Endothelial cell of umbilical vein (primary cell): ENCODE measurements at regions not wholly inside any gene's neighbourhood (a gene's known extent, or its start where the extent isn't known, plus 50 kb on each side); places are given as distances from the start of the nearest gene placed in this dataset.

Experiments
- BruUV-seq: library from RNA; stranded (reverse); fragments of 400-500 nt; replicated peaks from 2 replicates; lab custom pipeline; 2021; lab: Mats Ljungman, UMichigan
- CTCF ChIA-PET: fragments of 300-600, 350-600 bp; sonication (Branson Sonifier 250); formaldehyde crosslinking; loops from one replicate; lab custom pipeline; 2021; ENCODE audit warnings: antibody characterized with exemption, inconsistent platforms; lab: Charles Lee
- POLR2A ChIA-PET: fragments of 300-600, 350-600 bp; sonication (Branson Sonifier 250); formaldehyde crosslinking; loops from one replicate; lab custom pipeline; 2021; ENCODE audit warnings: antibody characterized with exemption, inconsistent platforms; lab: Charles Lee
- DNase-seq: peaks from one replicate; pipeline ENCODE4 v3.0.0-alpha.2; 2011; ENCODE audit warnings: low read depth, low spot score
- FAIRE-seq: peaks from 2 replicates; lab custom pipeline; 2011; peaks lifted over from hg19 to GRCh38; lab: Jason Lieb, UNC
- H2AFZ ChIP-seq: 2 replicates; pipeline ENCODE4 v1.6.0; 2012; ENCODE audit warnings: low read depth, low read length, control low read depth, inconsistent platforms
- H3K27ac ChIP-seq: 2 replicates; pipeline ENCODE4 v1.5.1; 2011; ENCODE audit warnings: low read depth, mild to moderate bottlenecking, control low read depth, low read length, moderate library complexity; ENCODE audit not compliant: insufficient read depth
- H3K27me3 ChIP-seq, 2 experiments: 2 replicates each; pipeline versions ENCODE4 v1.6.0 to v1.6.1; 2011; ENCODE audit warnings: low read length in 2 of 2, mixed read lengths in 1 of 2; ENCODE audit not compliant: control insufficient read depth in 2 of 2, insufficient read depth in 2 of 2
- H3K36me3 ChIP-seq, 2 experiments: 2 replicates in 1 of 2; 3 replicates in 1 of 2; pipeline ENCODE4 v1.5.1; 2011; ENCODE audit warnings: low read length in 2 of 2, mild to moderate bottlenecking in 1 of 2, moderate library complexity in 1 of 2; ENCODE audit not compliant: control insufficient read depth in 2 of 2, insufficient read depth in 2 of 2; ENCODE audit errors: extremely low read depth in 1 of 2
- H3K4me1 ChIP-seq: 3 replicates; pipeline ENCODE4 v1.5.1; 2011; ENCODE audit warnings: mild to moderate bottlenecking, low read length; ENCODE audit not compliant: control insufficient read depth, insufficient read depth; ENCODE audit errors: extremely low read depth
- H3K4me2 ChIP-seq: 2 replicates; pipeline ENCODE4 v1.6.1; 2011; ENCODE audit warnings: low read length, control low read depth, mixed read lengths; ENCODE audit not compliant: insufficient read depth
- H3K4me3 ChIP-seq, 3 experiments: fragments of 200-600 bp in 1 of 3; sonication (generic), shearing (Covaris generic) in 1 of 3; replicated peaks in 1 of 3; 2 replicates each; pipeline ENCODE4 v1.5.1; 2011 to 2016; ENCODE audit warnings: control low read depth in 3 of 3, low read length in 3 of 3, mild to moderate bottlenecking in 2 of 3, inconsistent platforms in 1 of 3, low read depth in 1 of 3, moderate library complexity in 1 of 3; ENCODE audit not compliant: insufficient read depth in 1 of 3
- H3K79me2 ChIP-seq: 2 replicates; pipeline ENCODE4 v1.6.0; 2012; ENCODE audit warnings: low read length, inconsistent platforms; ENCODE audit not compliant: control insufficient read depth, insufficient read depth
- H3K9ac ChIP-seq: replicated peaks from 2 replicates; pipeline ENCODE3; 2011; ENCODE audit warnings: low read length, control low read depth; ENCODE audit not compliant: insufficient read depth; ENCODE audit errors: extremely low read depth
- H3K9me1 ChIP-seq: replicated peaks from 3 replicates; pipeline ENCODE4 v1.6.0; 2011; ENCODE audit warnings: mild to moderate bottlenecking, low read length; ENCODE audit not compliant: control insufficient read depth, insufficient read depth; ENCODE audit errors: extremely low read depth
- H3K9me3 ChIP-seq: replicated peaks from 2 replicates; pipeline ENCODE4 v1.5.1; 2012; ENCODE audit warnings: low read length, inconsistent platforms; ENCODE audit not compliant: control insufficient read depth, insufficient read depth
- H4K20me1 ChIP-seq: replicated peaks from 2 replicates; pipeline ENCODE3; 2011; ENCODE audit warnings: mild to moderate bottlenecking, low read length; ENCODE audit not compliant: control insufficient read depth, insufficient read depth; ENCODE audit errors: extremely low read depth
- EZH2 ChIP-seq: IDR thresholded peaks from 2 replicates; pipeline ENCODE4 v1.6.1; 2012; ENCODE audit warnings: borderline replicate concordance, low read depth, mild to moderate bottlenecking, moderate library complexity, low read length, inconsistent platforms; ENCODE audit not compliant: severe bottlenecking
- FOS ChIP-seq: IDR thresholded peaks from 2 replicates; pipeline ENCODE4 v1.6.1; 2011; ENCODE audit warnings: mild to moderate bottlenecking, low read length, moderate library complexity, borderline replicate concordance; ENCODE audit not compliant: insufficient read depth
- GATA2 ChIP-seq: IDR thresholded peaks from 2 replicates; pipeline ENCODE4 v1.7.0; 2011; ENCODE audit warnings: low read depth, mild to moderate bottlenecking, moderate library complexity, mixed read lengths, low read length; ENCODE audit not compliant: insufficient read length, insufficient read depth
- JUN ChIP-seq: IDR thresholded peaks from 2 replicates; pipeline ENCODE4 v1.6.1; 2011; ENCODE audit warnings: borderline replicate concordance, low read depth; ENCODE audit not compliant: insufficient read length, insufficient read depth
- MAX ChIP-seq: IDR thresholded peaks from 2 replicates; pipeline ENCODE4 v1.6.1; 2011; ENCODE audit not compliant: insufficient read depth, insufficient read length
- MYC ChIP-seq: IDR thresholded peaks from one replicate; pipeline ENCODE4 v1.6.1; 2011; ENCODE audit warnings: mild to moderate bottlenecking, low read depth, low read length
- POLR2A ChIP-seq: IDR thresholded peaks from 2 replicates; pipeline ENCODE4 v1.6.1; 2012; ENCODE audit warnings: low read depth, mild to moderate bottlenecking, control low read depth, low read length
- POLR2AphosphoS5 ChIP-seq: IDR thresholded peaks from 2 replicates; pipeline ENCODE4 v1.6.1; 2012; ENCODE audit warnings: low read depth, mild to moderate bottlenecking, control low read depth, low read length, moderate library complexity; ENCODE audit not compliant: insufficient read depth
- dilution Hi-C: fragments of 300-500 bp; cut with MboI; formaldehyde crosslinking; loops from one replicate; pipeline ENCODE4 v1.15.0; 2019; ENCODE audit warnings: low sequenced_read_pairs; ENCODE audit not compliant: extremely low pct_ligation_motif_present
- intact Hi-C: fragments of 100-400 bp; cut with micrococcal nuclease; formaldehyde crosslinking; loops from one replicate; pipeline ENCODE4 v1.10.0; 2022
- TF ChIP-seq, protein P1 (sequence below), 2 donors: IDR thresholded peaks; 1 replicate in 1 of 2; 2 replicates in 1 of 2; pipeline ENCODE4 v1.5.1; 2011; ENCODE audit warnings: low read length in 2 of 2, mild to moderate bottlenecking in 2 of 2, moderate library complexity in 2 of 2, control low read depth in 1 of 2, inconsistent platforms in 1 of 2, low read depth in 1 of 2; ENCODE audit not compliant: insufficient read depth in 1 of 2; ENCODE audit errors: extremely low read depth in 1 of 2

- Histone ChIP-seq H3K4me2 (no peak overlapping the region), H3K9me1 (no peaks in the 10 kb centered on the region), H3K27me3 (no peaks in the 10 kb centered on the region), H3K9me3 (no peaks in the 10 kb centered on the region), H3K4me3 (no peak overlapping the region), H3K36me3 (no peaks in the 10 kb centered on the region), H3K27ac (no peak overlapping the region), H2AFZ (no peak overlapping the region), H3K9ac (no peak overlapping the region), H3K79me2 (no peaks in the 10 kb centered on the region), H3K4me1 (peaks cover 9% of the 10 kb centered on the region), H4K20me1 (no peaks in the 10 kb centered on the region)
- FAIRE-seq (no peak), DNase-seq (no peak)
- CTCF ChIA-PET: interaction anchor here (1.3 to 14.8 kb wide), 3 partner anchors 22 to 552 kb away, joined by 4 to 317 read pairs (median 130); no protein-coding TSS in a partner anchor
- dilution Hi-C loops: no loop called here
- TF ChIP-seq MYC: no peak
- TF ChIP-seq MAX: no peak
- no peak for TF ChIP-seq JUN
- TF ChIP-seq EZH2: no peak
- no peak for TF ChIP-seq GATA2
- no peak for TF ChIP-seq FOS
- TF ChIP-seq POLR2A: no peak
- TF ChIP-seq POLR2AphosphoS5: no peak
- TF ChIP-seq, protein P1, sequence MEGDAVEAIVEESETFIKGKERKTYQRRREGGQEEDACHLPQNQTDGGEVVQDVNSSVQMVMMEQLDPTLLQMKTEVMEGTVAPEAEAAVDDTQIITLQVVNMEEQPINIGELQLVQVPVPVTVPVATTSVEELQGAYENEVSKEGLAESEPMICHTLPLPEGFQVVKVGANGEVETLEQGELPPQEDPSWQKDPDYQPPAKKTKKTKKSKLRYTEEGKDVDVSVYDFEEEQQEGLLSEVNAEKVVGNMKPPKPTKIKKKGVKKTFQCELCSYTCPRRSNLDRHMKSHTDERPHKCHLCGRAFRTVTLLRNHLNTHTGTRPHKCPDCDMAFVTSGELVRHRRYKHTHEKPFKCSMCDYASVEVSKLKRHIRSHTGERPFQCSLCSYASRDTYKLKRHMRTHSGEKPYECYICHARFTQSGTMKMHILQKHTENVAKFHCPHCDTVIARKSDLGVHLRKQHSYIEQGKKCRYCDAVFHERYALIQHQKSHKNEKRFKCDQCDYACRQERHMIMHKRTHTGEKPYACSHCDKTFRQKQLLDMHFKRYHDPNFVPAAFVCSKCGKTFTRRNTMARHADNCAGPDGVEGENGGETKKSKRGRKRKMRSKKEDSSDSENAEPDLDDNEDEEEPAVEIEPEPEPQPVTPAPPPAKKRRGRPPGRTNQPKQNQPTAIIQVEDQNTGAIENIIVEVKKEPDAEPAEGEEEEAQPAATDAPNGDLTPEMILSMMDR (IDR thresholded peaks at IDR 0.05; ENCODE audit: extremely low read depth in 1 of 2, insufficient read depth in 1 of 2, low read depth in 1 of 2, low read length in 2 of 2): no peak
- no TSS peak for BruUV-seq
- POLR2A ChIA-PET: no interaction called here
- intact Hi-C loops: loop anchor here (1.0 to 5.0 kb wide), 2 partner anchors 41 to 312 kb away; partner anchors contain the start of gene POLR3A
These were observed 77.9 kb upstream of the KCNMA1 start for GRCh38 chr10:77715536-77715935.
